HepG2 (cell line): ENCODE measurements at regions not wholly inside any gene's neighbourhood (a gene's known extent, or its start where the extent isn't known, plus 50 kb on each side); places are given as distances from the start of the nearest gene placed in this dataset.

ENCODE experiments used
- ATAC-seq: fragments of 200-7000 bp; cut with Tn5 transposase; 3 replicates; pipeline ENCODE4 v1.9.1; 2020; ENCODE audit warnings: mild to moderate bottlenecking, moderate library complexity
- BruUV-seq: library from RNA; stranded (reverse); fragments of 400-500 nt; replicated peaks from 2 replicates; lab custom pipeline; 2021; lab: Mats Ljungman, UMichigan
- CTCF ChIA-PET: fragments of 300-600 bp; formaldehyde crosslinking; extraction: SDS; loops from one replicate; lab custom pipeline; 2021; ENCODE audit warnings: low total read pairs, inconsistent platforms, low intra/inter-chr PET ratio; lab: Yijun Ruan, JAX
- POLR2A ChIA-PET: fragments of 350-600 bp; sonication (Branson Sonifier 250); formaldehyde crosslinking; loops from one replicate; lab custom pipeline; 2020; ENCODE audit warnings: antibody characterized with exemption, inconsistent platforms; lab: Yijun Ruan, JAX
- DNase-seq: peaks from one replicate; pipeline ENCODE4 v3.0.0-alpha.2; 2015; ENCODE audit warnings: low spot score
- FAIRE-seq: peaks from 3 replicates; lab custom pipeline; 2011; peaks lifted over from hg19 to GRCh38; lab: Jason Lieb, UNC
- H2AFZ ChIP-seq: one replicate; pipeline ENCODE4 v1.6.1; 2011; ENCODE audit warnings: low read length, inconsistent platforms
- H3K27ac ChIP-seq: fragments of 300-600 bp; 3 replicates; pipeline ENCODE4 v1.8.0; 2011; ENCODE audit warnings: mixed run types, mild to moderate bottlenecking, mixed read lengths, low read length, inconsistent platforms; ENCODE audit not compliant: insufficient read depth; ENCODE audit errors: extremely low read length
- H3K27me3 ChIP-seq, 2 experiments: fragments of 200-600 bp in 1 of 2; 2 replicates in 1 of 2; 3 replicates in 1 of 2; pipeline versions ENCODE4 v1.6.0 to v1.8.0; 2011; ENCODE audit warnings: low read length in 2 of 2, mild to moderate bottlenecking in 2 of 2, moderate library complexity in 2 of 2, inconsistent platforms in 1 of 2; ENCODE audit not compliant: insufficient read depth in 2 of 2, control insufficient read depth in 1 of 2
- H3K36me3 ChIP-seq, 2 experiments: fragments of 200-600 bp in 1 of 2; replicated peaks in 1 of 2; 2 replicates in 1 of 2; 3 replicates in 1 of 2; pipeline versions ENCODE4 v1.5.1 to v1.8.0; 2011; ENCODE audit warnings: low read length in 2 of 2, inconsistent platforms in 1 of 2; ENCODE audit not compliant: insufficient read depth in 2 of 2, control insufficient read depth in 1 of 2
- H3K4me1 ChIP-seq: 2 replicates; pipeline ENCODE4 v1.5.1; 2012; ENCODE audit warnings: low read length, inconsistent platforms; ENCODE audit not compliant: insufficient read depth
- H3K4me2 ChIP-seq: 2 replicates; pipeline ENCODE4 v1.6.0; 2011; ENCODE audit warnings: low read depth, low read length, inconsistent platforms
- H3K4me3 ChIP-seq, 3 experiments: fragments of 200-600 bp in 1 of 3; sonication (generic), shearing (Covaris generic) in 1 of 3; replicated peaks in 1 of 3; 2 replicates each; pipeline ENCODE4 v1.5.1; 2011 to 2016; ENCODE audit warnings: low read length in 3 of 3, inconsistent platforms in 2 of 3, low read depth in 2 of 3, mild to moderate bottlenecking in 2 of 3, control low read depth in 1 of 3, mixed read lengths in 1 of 3; ENCODE audit not compliant: insufficient read depth in 1 of 3
- H3K79me2 ChIP-seq: one replicate; pipeline ENCODE4 v1.6.1; 2011; ENCODE audit warnings: low read length, inconsistent platforms; ENCODE audit not compliant: insufficient read depth
- H3K9ac ChIP-seq: 2 replicates; pipeline ENCODE4 v1.6.0; 2011; ENCODE audit warnings: mild to moderate bottlenecking, low read depth, low read length, inconsistent platforms; ENCODE audit not compliant: insufficient read depth
- H3K9me3 ChIP-seq: 2 replicates; pipeline ENCODE4 v1.5.1; 2012; ENCODE audit warnings: mild to moderate bottlenecking, low read length
- H4K20me1 ChIP-seq: 2 replicates; pipeline ENCODE4 v1.6.0; 2011; ENCODE audit warnings: inconsistent platforms, mild to moderate bottlenecking, low read length, moderate library complexity; ENCODE audit not compliant: insufficient read depth
- ARNT ChIP-seq: fragments of 450-650 bp; IDR thresholded peaks from 2 replicates; pipeline ENCODE4 v1.6.1; 2017
- CBX5 ChIP-seq: sonication (generic); formaldehyde crosslinking; IDR thresholded peaks from 2 replicates; pipeline ENCODE4 v1.4.0; 2020; ENCODE audit warnings: missing genetic modification reagents, borderline replicate concordance
- E2F2 ChIP-seq: sonication (generic); formaldehyde crosslinking; IDR thresholded peaks from 2 replicates; pipeline ENCODE4 v1.4.0; 2020; ENCODE audit warnings: missing genetic modification reagents, borderline replicate concordance
- RFX1 ChIP-seq: fragments of 450-650 bp; IDR thresholded peaks from 2 replicates; pipeline ENCODE4 v1.6.1; 2017
- ZBTB26 ChIP-seq: IDR thresholded peaks from 2 replicates; pipeline ENCODE4 v1.6.1; 2016; ENCODE audit warnings: missing compliant biosample characterization, missing genetic modification reagents, borderline replicate concordance
- ZFP90 ChIP-seq: sonication (generic); formaldehyde crosslinking; IDR thresholded peaks from 2 replicates; pipeline ENCODE4 v1.8.0; 2022; ENCODE audit warnings: missing genetic modification reagents, mild to moderate bottlenecking, inconsistent platforms, borderline replicate concordance
- ZMYM2 ChIP-seq: sonication (generic); formaldehyde crosslinking; IDR thresholded peaks from 2 replicates; pipeline ENCODE4 v1.8.0; 2022; ENCODE audit warnings: mild to moderate bottlenecking, missing genetic modification reagents
- ZNF496 ChIP-seq: sonication (generic); formaldehyde crosslinking; IDR thresholded peaks from 2 replicates; pipeline ENCODE4 v1.8.1; 2023; ENCODE audit warnings: mild to moderate bottlenecking, moderate library complexity, missing genetic modification reagents; ENCODE audit not compliant: insufficient replicate concordance
- in situ Hi-C: cut with HindIII; loops from 2 replicates; pipeline ENCODE4 v1.10.0; 2017; ENCODE audit warnings: low pct_unique_long_range_greater_than_20kb; ENCODE audit not compliant: extremely low pct_ligation_motif_present
- intact Hi-C: fragments of 100-400 bp; cut with micrococcal nuclease; formaldehyde crosslinking; loops from one replicate; pipeline ENCODE4 v1.10.0; 2022; ENCODE audit not compliant: unreplicated experiment
- TF ChIP-seq, protein P1 (sequence below): fragments of 450-650 bp; IDR thresholded peaks from 2 replicates; pipeline ENCODE4 v1.6.1; 2016
- TF ChIP-seq, protein P2 (sequence below): sonication (generic); formaldehyde crosslinking; IDR thresholded peaks from 2 replicates; pipeline ENCODE4 v1.8.0; 2022; ENCODE audit warnings: mild to moderate bottlenecking, missing genetic modification reagents; ENCODE audit not compliant: insufficient replicate concordance
- TF ChIP-seq, protein P3 (sequence below): sonication (generic); formaldehyde crosslinking; IDR thresholded peaks from 2 replicates; pipeline ENCODE4 v1.8.0; 2023; ENCODE audit warnings: mild to moderate bottlenecking, missing genetic modification reagents
- TF ChIP-seq, protein P4 (sequence below): IDR thresholded peaks from 2 replicates; pipeline ENCODE4 v1.6.1; 2012; ENCODE audit warnings: low read length, improper control_type of control experiment

GRCh38 chr1:194378517-194378916, 1192.1 kb upstream of the B3GALT2 start:
- no peak for FAIRE-seq
- no peak for DNase-seq

More at GRCh38 chr1:194378517-194378916, 1192.1 kb upstream of the B3GALT2 start:
- Histone ChIP-seq H2AFZ (no peak overlapping the region), H3K4me1 (no peaks in the 10 kb centered on the region), H3K27me3 (no peaks in the 10 kb centered on the region), H3K4me3 (no peak overlapping the region), H3K9me3 (no peaks in the 10 kb centered on the region), H3K4me2 (no peak overlapping the region), H3K36me3 (no peaks in the 10 kb centered on the region), H3K9ac (no peak overlapping the region), H4K20me1 (no peaks in the 10 kb centered on the region), H3K79me2 (no peaks in the 10 kb centered on the region), H3K27ac (no peak overlapping the region)
- intact Hi-C loops = no loop called here
- no TSS peak for BruUV-seq
- ChIA-PET CTCF (no interaction called here), POLR2A (no interaction called here)
- TF ChIP-seq ARNT (no peak), CBX5 (CRISPR knock-in tag) (no peak), ZFP90 (CRISPR knock-in tag) (no peak), ZBTB26 (CRISPR knock-in tag) (no peak), E2F2 (CRISPR knock-in tag) (no peak), ZMYM2 (no peak), RFX1 (no peak), ZNF496 (CRISPR knock-in tag) (no peak)
- TF ChIP-seq, protein P1, sequence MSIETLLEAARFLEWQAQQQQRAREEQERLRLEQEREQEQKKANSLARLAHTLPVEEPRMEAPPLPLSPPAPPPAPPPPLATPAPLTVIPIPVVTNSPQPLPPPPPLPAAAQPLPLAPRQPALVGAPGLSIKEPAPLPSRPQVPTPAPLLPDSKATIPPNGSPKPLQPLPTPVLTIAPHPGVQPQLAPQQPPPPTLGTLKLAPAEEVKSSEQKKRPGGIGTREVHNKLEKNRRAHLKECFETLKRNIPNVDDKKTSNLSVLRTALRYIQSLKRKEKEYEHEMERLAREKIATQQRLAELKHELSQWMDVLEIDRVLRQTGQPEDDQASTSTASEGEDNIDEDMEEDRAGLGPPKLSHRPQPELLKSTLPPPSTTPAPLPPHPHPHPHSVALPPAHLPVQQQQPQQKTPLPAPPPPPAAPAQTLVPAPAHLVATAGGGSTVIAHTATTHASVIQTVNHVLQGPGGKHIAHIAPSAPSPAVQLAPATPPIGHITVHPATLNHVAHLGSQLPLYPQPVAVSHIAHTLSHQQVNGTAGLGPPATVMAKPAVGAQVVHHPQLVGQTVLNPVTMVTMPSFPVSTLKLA = no peak
- TF ChIP-seq, protein P2, sequence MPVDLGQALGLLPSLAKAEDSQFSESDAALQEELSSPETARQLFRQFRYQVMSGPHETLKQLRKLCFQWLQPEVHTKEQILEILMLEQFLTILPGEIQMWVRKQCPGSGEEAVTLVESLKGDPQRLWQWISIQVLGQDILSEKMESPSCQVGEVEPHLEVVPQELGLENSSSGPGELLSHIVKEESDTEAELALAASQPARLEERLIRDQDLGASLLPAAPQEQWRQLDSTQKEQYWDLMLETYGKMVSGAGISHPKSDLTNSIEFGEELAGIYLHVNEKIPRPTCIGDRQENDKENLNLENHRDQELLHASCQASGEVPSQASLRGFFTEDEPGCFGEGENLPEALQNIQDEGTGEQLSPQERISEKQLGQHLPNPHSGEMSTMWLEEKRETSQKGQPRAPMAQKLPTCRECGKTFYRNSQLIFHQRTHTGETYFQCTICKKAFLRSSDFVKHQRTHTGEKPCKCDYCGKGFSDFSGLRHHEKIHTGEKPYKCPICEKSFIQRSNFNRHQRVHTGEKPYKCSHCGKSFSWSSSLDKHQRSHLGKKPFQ (CRISPR knock-in tag) = no peak
- TF ChIP-seq, protein P3, sequence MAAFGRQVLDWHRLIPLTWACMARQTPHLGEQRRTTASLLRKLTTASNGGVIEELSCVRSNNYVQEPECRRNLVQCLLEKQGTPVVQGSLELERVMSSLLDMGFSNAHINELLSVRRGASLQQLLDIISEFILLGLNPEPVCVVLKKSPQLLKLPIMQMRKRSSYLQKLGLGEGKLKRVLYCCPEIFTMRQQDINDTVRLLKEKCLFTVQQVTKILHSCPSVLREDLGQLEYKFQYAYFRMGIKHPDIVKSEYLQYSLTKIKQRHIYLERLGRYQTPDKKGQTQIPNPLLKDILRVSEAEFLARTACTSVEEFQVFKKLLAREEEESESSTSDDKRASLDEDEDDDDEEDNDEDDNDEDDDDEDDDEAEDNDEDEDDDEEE (CRISPR knock-in tag) = no peak
- TF ChIP-seq, protein P4, sequence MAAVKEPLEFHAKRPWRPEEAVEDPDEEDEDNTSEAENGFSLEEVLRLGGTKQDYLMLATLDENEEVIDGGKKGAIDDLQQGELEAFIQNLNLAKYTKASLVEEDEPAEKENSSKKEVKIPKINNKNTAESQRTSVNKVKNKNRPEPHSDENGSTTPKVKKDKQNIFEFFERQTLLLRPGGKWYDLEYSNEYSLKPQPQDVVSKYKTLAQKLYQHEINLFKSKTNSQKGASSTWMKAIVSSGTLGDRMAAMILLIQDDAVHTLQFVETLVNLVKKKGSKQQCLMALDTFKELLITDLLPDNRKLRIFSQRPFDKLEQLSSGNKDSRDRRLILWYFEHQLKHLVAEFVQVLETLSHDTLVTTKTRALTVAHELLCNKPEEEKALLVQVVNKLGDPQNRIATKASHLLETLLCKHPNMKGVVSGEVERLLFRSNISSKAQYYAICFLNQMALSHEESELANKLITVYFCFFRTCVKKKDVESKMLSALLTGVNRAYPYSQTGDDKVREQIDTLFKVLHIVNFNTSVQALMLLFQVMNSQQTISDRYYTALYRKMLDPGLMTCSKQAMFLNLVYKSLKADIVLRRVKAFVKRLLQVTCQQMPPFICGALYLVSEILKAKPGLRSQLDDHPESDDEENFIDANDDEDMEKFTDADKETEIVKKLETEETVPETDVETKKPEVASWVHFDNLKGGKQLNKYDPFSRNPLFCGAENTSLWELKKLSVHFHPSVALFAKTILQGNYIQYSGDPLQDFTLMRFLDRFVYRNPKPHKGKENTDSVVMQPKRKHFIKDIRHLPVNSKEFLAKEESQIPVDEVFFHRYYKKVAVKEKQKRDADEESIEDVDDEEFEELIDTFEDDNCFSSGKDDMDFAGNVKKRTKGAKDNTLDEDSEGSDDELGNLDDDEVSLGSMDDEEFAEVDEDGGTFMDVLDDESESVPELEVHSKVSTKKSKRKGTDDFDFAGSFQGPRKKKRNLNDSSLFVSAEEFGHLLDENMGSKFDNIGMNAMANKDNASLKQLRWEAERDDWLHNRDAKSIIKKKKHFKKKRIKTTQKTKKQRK = no peak
- in situ Hi-C loops = no loop called here
- no peak for ATAC-seq
